Endothelial cell of umbilical vein (primary cell): ENCODE measurements at regions not wholly inside any gene's neighbourhood (a gene's known extent, or its start where the extent isn't known, plus 50 kb on each side); places are given as distances from the start of the nearest gene placed in this dataset.

Experiments used
- BruUV-seq: library from RNA; stranded (reverse); fragments of 400-500 nt; replicated peaks from 2 replicates; lab custom pipeline; 2021; lab: Mats Ljungman, UMichigan
- CTCF ChIA-PET: fragments of 300-600, 350-600 bp; sonication (Branson Sonifier 250); formaldehyde crosslinking; loops from one replicate; lab custom pipeline; 2021; ENCODE audit warnings: antibody characterized with exemption, inconsistent platforms; lab: Charles Lee
- POLR2A ChIA-PET: fragments of 300-600, 350-600 bp; sonication (Branson Sonifier 250); formaldehyde crosslinking; loops from one replicate; lab custom pipeline; 2021; ENCODE audit warnings: antibody characterized with exemption, inconsistent platforms; lab: Charles Lee
- DNase-seq: peaks from one replicate; pipeline ENCODE4 v3.0.0-alpha.2; 2011; ENCODE audit warnings: low read depth, low spot score
- FAIRE-seq: peaks from 2 replicates; lab custom pipeline; 2011; peaks lifted over from hg19 to GRCh38; lab: Jason Lieb, UNC
- H2AFZ ChIP-seq: 2 replicates; pipeline ENCODE4 v1.6.0; 2012; ENCODE audit warnings: low read depth, low read length, control low read depth, inconsistent platforms
- H3K27ac ChIP-seq: 2 replicates; pipeline ENCODE4 v1.5.1; 2011; ENCODE audit warnings: low read depth, mild to moderate bottlenecking, control low read depth, low read length, moderate library complexity; ENCODE audit not compliant: insufficient read depth
- H3K27me3 ChIP-seq, 2 experiments: 2 replicates each; pipeline versions ENCODE4 v1.6.0 to v1.6.1; 2011; ENCODE audit warnings: low read length in 2 of 2, mixed read lengths in 1 of 2; ENCODE audit not compliant: control insufficient read depth in 2 of 2, insufficient read depth in 2 of 2
- H3K36me3 ChIP-seq, 2 experiments: 2 replicates in 1 of 2; 3 replicates in 1 of 2; pipeline ENCODE4 v1.5.1; 2011; ENCODE audit warnings: low read length in 2 of 2, mild to moderate bottlenecking in 1 of 2, moderate library complexity in 1 of 2; ENCODE audit not compliant: control insufficient read depth in 2 of 2, insufficient read depth in 2 of 2; ENCODE audit errors: extremely low read depth in 1 of 2
- H3K4me1 ChIP-seq: 3 replicates; pipeline ENCODE4 v1.5.1; 2011; ENCODE audit warnings: mild to moderate bottlenecking, low read length; ENCODE audit not compliant: control insufficient read depth, insufficient read depth; ENCODE audit errors: extremely low read depth
- H3K4me2 ChIP-seq: 2 replicates; pipeline ENCODE4 v1.6.1; 2011; ENCODE audit warnings: low read length, control low read depth, mixed read lengths; ENCODE audit not compliant: insufficient read depth
- H3K4me3 ChIP-seq, 3 experiments: fragments of 200-600 bp in 1 of 3; sonication (generic), shearing (Covaris generic) in 1 of 3; replicated peaks in 1 of 3; 2 replicates each; pipeline ENCODE4 v1.5.1; 2011 to 2016; ENCODE audit warnings: control low read depth in 3 of 3, low read length in 3 of 3, mild to moderate bottlenecking in 2 of 3, inconsistent platforms in 1 of 3, low read depth in 1 of 3, moderate library complexity in 1 of 3; ENCODE audit not compliant: insufficient read depth in 1 of 3
- H3K79me2 ChIP-seq: 2 replicates; pipeline ENCODE4 v1.6.0; 2012; ENCODE audit warnings: low read length, inconsistent platforms; ENCODE audit not compliant: control insufficient read depth, insufficient read depth
- H3K9ac ChIP-seq: replicated peaks from 2 replicates; pipeline ENCODE3; 2011; ENCODE audit warnings: low read length, control low read depth; ENCODE audit not compliant: insufficient read depth; ENCODE audit errors: extremely low read depth
- H3K9me1 ChIP-seq: replicated peaks from 3 replicates; pipeline ENCODE4 v1.6.0; 2011; ENCODE audit warnings: mild to moderate bottlenecking, low read length; ENCODE audit not compliant: control insufficient read depth, insufficient read depth; ENCODE audit errors: extremely low read depth
- H3K9me3 ChIP-seq: replicated peaks from 2 replicates; pipeline ENCODE4 v1.5.1; 2012; ENCODE audit warnings: low read length, inconsistent platforms; ENCODE audit not compliant: control insufficient read depth, insufficient read depth
- H4K20me1 ChIP-seq: replicated peaks from 2 replicates; pipeline ENCODE3; 2011; ENCODE audit warnings: mild to moderate bottlenecking, low read length; ENCODE audit not compliant: control insufficient read depth, insufficient read depth; ENCODE audit errors: extremely low read depth
- CTCF ChIP-seq, 2 donors: IDR thresholded peaks; 1 replicate in 1 of 2; 2 replicates in 1 of 2; pipeline ENCODE4 v1.5.1; 2011; ENCODE audit warnings: low read length in 2 of 2, mild to moderate bottlenecking in 2 of 2, moderate library complexity in 2 of 2, control low read depth in 1 of 2, inconsistent platforms in 1 of 2, low read depth in 1 of 2; ENCODE audit not compliant: insufficient read depth in 1 of 2; ENCODE audit errors: extremely low read depth in 1 of 2
- EZH2 ChIP-seq: IDR thresholded peaks from 2 replicates; pipeline ENCODE4 v1.6.1; 2012; ENCODE audit warnings: borderline replicate concordance, low read depth, mild to moderate bottlenecking, moderate library complexity, low read length, inconsistent platforms; ENCODE audit not compliant: severe bottlenecking
- FOS ChIP-seq: IDR thresholded peaks from 2 replicates; pipeline ENCODE4 v1.6.1; 2011; ENCODE audit warnings: mild to moderate bottlenecking, low read length, moderate library complexity, borderline replicate concordance; ENCODE audit not compliant: insufficient read depth
- GATA2 ChIP-seq: IDR thresholded peaks from 2 replicates; pipeline ENCODE4 v1.7.0; 2011; ENCODE audit warnings: low read depth, mild to moderate bottlenecking, moderate library complexity, mixed read lengths, low read length; ENCODE audit not compliant: insufficient read length, insufficient read depth
- JUN ChIP-seq: IDR thresholded peaks from 2 replicates; pipeline ENCODE4 v1.6.1; 2011; ENCODE audit warnings: borderline replicate concordance, low read depth; ENCODE audit not compliant: insufficient read length, insufficient read depth
- MYC ChIP-seq: IDR thresholded peaks from one replicate; pipeline ENCODE4 v1.6.1; 2011; ENCODE audit warnings: mild to moderate bottlenecking, low read depth, low read length
- POLR2A ChIP-seq: IDR thresholded peaks from 2 replicates; pipeline ENCODE4 v1.6.1; 2012; ENCODE audit warnings: low read depth, mild to moderate bottlenecking, control low read depth, low read length
- POLR2AphosphoS5 ChIP-seq: IDR thresholded peaks from 2 replicates; pipeline ENCODE4 v1.6.1; 2012; ENCODE audit warnings: low read depth, mild to moderate bottlenecking, control low read depth, low read length, moderate library complexity; ENCODE audit not compliant: insufficient read depth
- dilution Hi-C: fragments of 300-500 bp; cut with MboI; formaldehyde crosslinking; loops from one replicate; pipeline ENCODE4 v1.15.0; 2019; ENCODE audit warnings: low sequenced_read_pairs; ENCODE audit not compliant: extremely low pct_ligation_motif_present
- intact Hi-C: fragments of 100-400 bp; cut with micrococcal nuclease; formaldehyde crosslinking; loops from one replicate; pipeline ENCODE4 v1.10.0; 2022
- TF ChIP-seq, protein P1 (sequence below): IDR thresholded peaks from 2 replicates; pipeline ENCODE4 v1.6.1; 2011; ENCODE audit not compliant: insufficient read depth, insufficient read length

DNA sequence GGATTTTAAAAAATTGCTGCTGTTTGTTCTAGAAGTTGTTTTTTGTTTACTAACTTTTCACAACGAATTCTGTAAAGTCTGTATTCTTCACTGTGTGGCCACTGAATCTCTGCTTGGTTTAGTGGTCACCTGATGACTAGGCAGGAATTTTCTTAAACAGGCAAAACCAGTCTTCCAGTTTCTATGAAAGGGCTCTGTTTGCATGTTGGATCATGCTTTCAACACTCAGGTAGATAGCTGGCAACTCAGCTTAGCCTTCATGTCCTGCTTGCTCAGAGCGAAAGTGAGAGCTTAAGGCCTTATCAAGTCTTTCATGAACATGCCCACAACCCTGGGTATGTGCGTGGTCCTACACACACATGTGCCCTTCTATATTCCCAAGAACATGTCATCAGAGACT lies 52.4 kb upstream of the CCDC190 start:
- H3K4me3 ChIP-seq = no peak overlapping the region
- BruUV-seq = no TSS peak
- no peaks in the 10 kb centered on the region for H3K9me3 ChIP-seq
- no peak for DNase-seq
- FAIRE-seq = no peak
- no peak overlapping the region for H3K4me2 ChIP-seq
- intact Hi-C loops (no loop called here), dilution Hi-C loops (no loop called here)
- H3K36me3 ChIP-seq = no peaks in the 10 kb centered on the region
- H3K27ac ChIP-seq = no peak overlapping the region
- no peaks in the 10 kb centered on the region for H3K79me2 ChIP-seq
- H2AFZ ChIP-seq = no peak overlapping the region
- H3K27me3 ChIP-seq = no peaks in the 10 kb centered on the region
- CTCF ChIA-PET = interaction anchor here (1.1 kb wide), 1 partner anchor 8 kb away, joined by 4 read pairs; no protein-coding TSS in a partner anchor
- TF ChIP-seq POLR2A (no peak), POLR2AphosphoS5 (no peak), GATA2 (no peak), JUN (no peak), MYC (no peak), FOS (no peak), EZH2 (no peak)
- TF ChIP-seq, protein P1, sequence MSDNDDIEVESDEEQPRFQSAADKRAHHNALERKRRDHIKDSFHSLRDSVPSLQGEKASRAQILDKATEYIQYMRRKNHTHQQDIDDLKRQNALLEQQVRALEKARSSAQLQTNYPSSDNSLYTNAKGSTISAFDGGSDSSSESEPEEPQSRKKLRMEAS = no peak
- no peaks in the 10 kb centered on the region for H4K20me1 ChIP-seq
- POLR2A ChIA-PET = no interaction called here
- no peak overlapping the region for H3K9ac ChIP-seq
- H3K4me1 ChIP-seq = peaks cover 11% of the 10 kb centered on the region
- no peaks in the 10 kb centered on the region for H3K9me1 ChIP-seq

GRCh38 chr1:162912061-162912667 lies 51.2 kb upstream of the CCDC190 start:
- H3K9me3 ChIP-seq = no peaks in the 10 kb centered on the region
- intact Hi-C loops (no loop called here), dilution Hi-C loops (no loop called here)
- no peak overlapping the region for H3K27ac ChIP-seq
- no peaks in the 10 kb centered on the region for H3K79me2 ChIP-seq
- TF ChIP-seq POLR2A (no peak), CTCF (IDR thresholded peaks at IDR 0.05; ENCODE audit: extremely low read depth in 1 of 2, insufficient read depth in 1 of 2, low read depth in 1 of 2, low read length in 2 of 2) (no peak), EZH2 (no peak), JUN (no peak), MYC (no peak), POLR2AphosphoS5 (no peak)
- peaks cover 13% of the 10 kb centered on the region for H3K4me1 ChIP-seq
- POLR2A ChIA-PET = no interaction called here
- no peaks in the 10 kb centered on the region for H3K27me3 ChIP-seq
- no peaks in the 10 kb centered on the region for H4K20me1 ChIP-seq
- H3K9ac ChIP-seq = no peak overlapping the region
- DNase-seq (no peak), FAIRE-seq (no peak)
- no peaks in the 10 kb centered on the region for H3K9me1 ChIP-seq
- no TSS peak for BruUV-seq
- H3K36me3 ChIP-seq = no peaks in the 10 kb centered on the region
- no peak overlapping the region for H2AFZ ChIP-seq
- no peak overlapping the region for H3K4me3 ChIP-seq
- CTCF ChIA-PET = no interaction called here
- no peak overlapping the region for H3K4me2 ChIP-seq
